ENCODE measurements at regions not wholly inside any gene's neighbourhood (a gene's known extent, or its start where the extent isn't known, plus 50 kb on each side); places are given as distances from the start of the nearest gene placed in this dataset.

DNA sequence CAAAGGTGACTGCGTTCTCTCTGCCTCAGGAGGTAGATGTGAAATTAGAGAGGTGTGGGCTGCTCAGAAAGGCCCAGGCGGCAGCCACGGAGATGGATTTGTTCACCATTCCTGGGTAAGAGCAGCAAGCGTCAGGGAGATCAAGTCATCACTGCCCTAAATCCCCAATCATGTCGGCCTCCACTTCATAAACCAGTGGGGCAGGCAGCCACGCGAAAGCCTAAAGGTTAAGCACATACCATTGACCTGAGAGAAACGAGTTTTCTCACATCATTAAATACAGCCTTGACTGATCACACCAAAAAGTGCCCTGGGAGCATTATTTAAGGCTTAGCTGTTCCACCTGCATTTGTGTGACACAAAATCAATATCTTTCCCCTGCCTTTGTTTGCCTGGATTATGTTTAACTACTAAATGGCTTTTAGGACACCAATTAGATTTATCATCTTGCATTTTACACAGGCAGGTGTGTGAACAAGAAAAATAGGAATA lies 50.7 kb upstream of the FOXB1 start:
- no peaks in the 10 kb centered on the region for H3K4me1 ChIP-seq
- H3K9me3 ChIP-seq, result no peaks in the 10 kb centered on the region
- no peak for DNase-seq
- TF ChIP-seq, protein P1, sequence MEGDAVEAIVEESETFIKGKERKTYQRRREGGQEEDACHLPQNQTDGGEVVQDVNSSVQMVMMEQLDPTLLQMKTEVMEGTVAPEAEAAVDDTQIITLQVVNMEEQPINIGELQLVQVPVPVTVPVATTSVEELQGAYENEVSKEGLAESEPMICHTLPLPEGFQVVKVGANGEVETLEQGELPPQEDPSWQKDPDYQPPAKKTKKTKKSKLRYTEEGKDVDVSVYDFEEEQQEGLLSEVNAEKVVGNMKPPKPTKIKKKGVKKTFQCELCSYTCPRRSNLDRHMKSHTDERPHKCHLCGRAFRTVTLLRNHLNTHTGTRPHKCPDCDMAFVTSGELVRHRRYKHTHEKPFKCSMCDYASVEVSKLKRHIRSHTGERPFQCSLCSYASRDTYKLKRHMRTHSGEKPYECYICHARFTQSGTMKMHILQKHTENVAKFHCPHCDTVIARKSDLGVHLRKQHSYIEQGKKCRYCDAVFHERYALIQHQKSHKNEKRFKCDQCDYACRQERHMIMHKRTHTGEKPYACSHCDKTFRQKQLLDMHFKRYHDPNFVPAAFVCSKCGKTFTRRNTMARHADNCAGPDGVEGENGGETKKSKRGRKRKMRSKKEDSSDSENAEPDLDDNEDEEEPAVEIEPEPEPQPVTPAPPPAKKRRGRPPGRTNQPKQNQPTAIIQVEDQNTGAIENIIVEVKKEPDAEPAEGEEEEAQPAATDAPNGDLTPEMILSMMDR (IDR thresholded peaks at IDR 0.05; ENCODE audit: low read depth, low read length), result no peak
- no peaks in the 10 kb centered on the region for H3K36me3 ChIP-seq
- H3K4me3 ChIP-seq (ENCODE audit: low read depth, low read length), result no peak overlapping the region
- H3K27me3 ChIP-seq, result peaks cover 6% of the 10 kb centered on the region

DNA sequence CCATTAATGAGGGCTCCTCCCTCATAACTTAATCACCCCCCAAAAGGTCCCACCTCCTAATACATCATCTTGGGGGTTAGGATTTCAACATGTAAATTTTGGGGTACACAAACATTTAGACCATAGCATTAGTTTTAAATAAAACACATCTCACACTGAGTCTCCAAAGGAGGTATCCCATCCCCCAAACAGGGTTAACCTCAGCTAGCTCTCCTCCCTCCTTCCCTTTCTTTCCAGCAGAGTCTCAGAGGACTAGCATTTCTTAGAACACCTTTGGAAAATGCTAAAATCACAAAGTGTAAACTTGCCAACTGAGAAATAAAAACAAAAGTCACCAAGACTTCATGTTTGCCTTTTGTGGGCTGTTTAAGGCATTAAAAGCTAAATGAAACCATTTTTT lies 51.2 kb upstream of the FOXB1 start:
- Histone ChIP-seq H3K4me3 (ENCODE audit: low read depth, low read length) (no peak overlapping the region), H3K9me3 (no peaks in the 10 kb centered on the region)

DNA sequence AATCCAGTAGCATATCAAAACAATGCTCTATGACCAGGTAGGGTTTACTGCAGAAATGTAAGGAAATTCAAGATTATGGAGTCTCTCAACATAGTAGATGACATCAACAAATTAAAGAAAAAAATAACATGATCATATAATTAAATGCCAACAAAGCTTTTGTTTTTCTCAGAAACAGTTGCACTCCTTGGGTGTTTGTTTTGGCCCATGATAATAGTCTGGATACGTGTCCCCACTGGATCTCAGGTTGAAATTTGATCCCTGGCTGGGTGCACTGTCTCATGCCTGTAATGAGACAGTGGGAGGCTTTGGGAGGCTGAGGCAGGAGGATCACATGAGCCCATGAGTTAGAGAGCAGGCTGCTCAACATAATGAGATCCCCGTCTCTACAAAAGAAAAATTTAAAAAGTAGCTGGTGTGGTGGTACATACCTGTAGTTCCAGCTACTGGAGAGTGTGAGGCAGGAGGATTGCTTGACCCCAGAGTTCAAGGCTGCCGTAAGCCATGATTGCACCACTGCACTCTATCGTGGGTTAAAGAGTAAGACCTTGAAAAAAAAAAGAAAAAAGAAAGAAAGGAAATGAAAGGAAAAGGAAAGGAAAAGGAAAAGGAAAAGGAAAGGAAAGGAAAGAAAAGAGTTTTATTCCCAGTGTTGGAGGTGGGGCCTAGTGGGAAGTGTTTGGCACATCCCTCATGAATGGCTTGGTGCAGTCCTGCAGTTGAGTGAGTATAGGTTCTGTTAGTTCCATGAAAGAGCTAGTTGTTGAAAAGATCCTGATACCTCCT lies 53.3 kb upstream of the FOXB1 start:
- H3K36me3 ChIP-seq, result no peaks in the 10 kb centered on the region
- no peak overlapping the region for H3K4me3 ChIP-seq (ENCODE audit: low read depth, low read length)
- TF ChIP-seq, protein P1 (IDR thresholded peaks at IDR 0.05; ENCODE audit: low read depth, low read length), result no peak
- H3K9me3 ChIP-seq, result no peaks in the 10 kb centered on the region
- no peaks in the 10 kb centered on the region for H3K4me1 ChIP-seq
- H3K27me3 ChIP-seq, result peaks cover 17% of the 10 kb centered on the region
- DNase-seq, result no peak

More for the DNA sequence above, 51.2 kb upstream of the FOXB1 start:
- DNase-seq, result no peak
- Histone ChIP-seq H3K36me3 (no peaks in the 10 kb centered on the region), H3K4me1 (no peaks in the 10 kb centered on the region), H3K27me3 (peaks cover 6% of the 10 kb centered on the region)
- TF ChIP-seq, protein P1 (IDR thresholded peaks at IDR 0.05; ENCODE audit: low read depth, low read length), result no peak

DNA sequence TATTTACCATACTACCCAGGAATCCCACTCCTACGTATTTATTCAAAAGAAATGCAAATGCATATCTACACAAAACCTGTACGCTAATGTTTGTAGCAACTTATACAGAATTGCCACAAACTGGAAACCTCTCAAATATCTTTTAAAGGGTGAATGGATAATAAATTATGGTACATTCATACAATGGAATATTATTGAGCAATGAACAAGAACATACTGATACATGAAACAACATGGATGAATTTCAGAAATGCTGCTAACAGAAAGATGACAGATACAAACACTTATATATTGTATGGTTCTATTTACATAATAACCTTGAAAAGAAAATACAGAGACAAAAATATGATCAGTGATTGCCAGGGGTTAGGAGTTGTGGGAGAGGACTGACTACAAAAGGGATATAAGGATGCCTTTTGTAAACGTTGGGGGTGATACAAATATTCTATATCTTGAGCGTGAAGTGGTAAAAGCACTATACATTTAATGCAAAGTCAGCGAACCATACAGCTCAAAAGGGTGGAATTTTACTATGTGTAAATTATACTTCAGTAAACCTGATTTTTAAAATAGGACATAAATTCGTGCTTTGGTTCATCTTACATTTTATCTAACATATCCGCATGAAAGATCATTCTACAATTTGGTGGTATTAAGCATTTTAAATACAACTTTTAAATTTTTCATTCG lies 55.0 kb upstream of the FOXB1 start:
- peaks cover 32% of the 10 kb centered on the region for H3K27me3 ChIP-seq
- H3K4me3 ChIP-seq (ENCODE audit: low read depth, low read length), result no peak overlapping the region
- no peak for DNase-seq
- H3K36me3 ChIP-seq, result no peaks in the 10 kb centered on the region
- H3K4me1 ChIP-seq, result no peaks in the 10 kb centered on the region
- TF ChIP-seq, protein P1 (IDR thresholded peaks at IDR 0.05; ENCODE audit: low read depth, low read length), result no peak
- H3K9me3 ChIP-seq, result no peaks in the 10 kb centered on the region

DNA sequence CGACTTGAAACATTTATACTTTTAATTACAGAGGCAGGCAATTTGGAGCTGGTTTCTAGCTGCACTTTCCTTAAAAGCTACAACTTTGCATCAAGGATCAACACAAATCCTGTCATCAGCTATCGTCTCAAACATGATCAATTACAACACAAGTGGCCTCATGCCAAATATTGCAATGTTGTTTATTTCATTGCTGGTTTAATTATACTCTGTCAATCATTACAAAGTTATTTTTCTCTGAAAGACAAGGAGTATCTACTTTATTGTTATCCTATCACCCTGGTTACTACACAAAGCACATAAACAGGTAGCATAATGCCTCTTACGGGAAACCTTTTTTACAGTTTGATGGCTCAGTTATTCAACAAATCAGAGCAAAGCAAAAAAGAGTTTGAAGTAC lies 58.0 kb upstream of the FOXB1 start:
- peaks cover 36% of the 10 kb centered on the region for H3K27me3 ChIP-seq
- no peak overlapping the region for H3K4me3 ChIP-seq (ENCODE audit: low read depth, low read length)
- H3K36me3 ChIP-seq, result no peaks in the 10 kb centered on the region
- H3K9me3 ChIP-seq, result no peaks in the 10 kb centered on the region
- no peaks in the 10 kb centered on the region for H3K4me1 ChIP-seq
- TF ChIP-seq, protein P1 (IDR thresholded peaks at IDR 0.05; ENCODE audit: low read depth, low read length), result no peak
- DNase-seq, result no peak

DNA sequence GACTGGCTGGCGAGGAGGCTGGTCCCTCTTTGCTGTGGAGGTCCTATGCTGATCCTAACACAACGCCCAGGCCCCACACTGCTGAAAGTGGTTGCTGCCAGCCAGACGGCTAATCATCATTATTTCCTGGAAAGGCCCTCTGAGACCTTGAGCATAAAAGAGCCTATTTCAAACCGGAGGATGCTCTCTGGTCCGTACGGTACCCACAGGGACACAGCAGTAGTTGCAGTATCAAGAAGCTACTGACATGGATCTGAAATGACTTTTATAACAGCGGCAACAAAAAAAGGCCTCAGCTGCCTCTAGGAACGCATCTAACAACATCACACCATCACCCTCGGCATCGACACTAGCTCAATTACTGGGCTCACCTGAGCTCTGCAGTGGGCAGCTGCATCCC lies 59.1 kb upstream of the FOXB1 start:
- peaks cover 42% of the 10 kb centered on the region for H3K27me3 ChIP-seq
- H3K9me3 ChIP-seq, result no peaks in the 10 kb centered on the region
- no peak for DNase-seq
- no peaks in the 10 kb centered on the region for H3K4me1 ChIP-seq
- H3K36me3 ChIP-seq, result no peaks in the 10 kb centered on the region
- no peak overlapping the region for H3K4me3 ChIP-seq (ENCODE audit: low read depth, low read length)
- TF ChIP-seq, protein P1 (IDR thresholded peaks at IDR 0.05; ENCODE audit: low read depth, low read length), result no peak
